Endothelial cell of umbilical vein (primary cell): ENCODE measurements at regions not wholly inside any gene's neighbourhood (a gene's known extent, or its start where the extent isn't known, plus 50 kb on each side); places are given as distances from the start of the nearest gene placed in this dataset.

Experiments
- BruUV-seq: library from RNA; stranded (reverse); fragments of 400-500 nt; replicated peaks from 2 replicates; lab custom pipeline; 2021; lab: Mats Ljungman, UMichigan
- CTCF ChIA-PET: fragments of 300-600, 350-600 bp; sonication (Branson Sonifier 250); formaldehyde crosslinking; loops from one replicate; lab custom pipeline; 2021; ENCODE audit warnings: antibody characterized with exemption, inconsistent platforms; lab: Charles Lee
- POLR2A ChIA-PET: fragments of 300-600, 350-600 bp; sonication (Branson Sonifier 250); formaldehyde crosslinking; loops from one replicate; lab custom pipeline; 2021; ENCODE audit warnings: antibody characterized with exemption, inconsistent platforms; lab: Charles Lee
- DNase-seq: peaks from one replicate; pipeline ENCODE4 v3.0.0-alpha.2; 2011; ENCODE audit warnings: low read depth, low spot score
- FAIRE-seq: peaks from 2 replicates; lab custom pipeline; 2011; peaks lifted over from hg19 to GRCh38; lab: Jason Lieb, UNC
- H2AFZ ChIP-seq: 2 replicates; pipeline ENCODE4 v1.6.0; 2012; ENCODE audit warnings: low read depth, low read length, control low read depth, inconsistent platforms
- H3K27ac ChIP-seq: 2 replicates; pipeline ENCODE4 v1.5.1; 2011; ENCODE audit warnings: low read depth, mild to moderate bottlenecking, control low read depth, low read length, moderate library complexity; ENCODE audit not compliant: insufficient read depth
- H3K27me3 ChIP-seq, 2 experiments: 2 replicates each; pipeline versions ENCODE4 v1.6.0 to v1.6.1; 2011; ENCODE audit warnings: low read length in 2 of 2, mixed read lengths in 1 of 2; ENCODE audit not compliant: control insufficient read depth in 2 of 2, insufficient read depth in 2 of 2
- H3K36me3 ChIP-seq, 2 experiments: 2 replicates in 1 of 2; 3 replicates in 1 of 2; pipeline ENCODE4 v1.5.1; 2011; ENCODE audit warnings: low read length in 2 of 2, mild to moderate bottlenecking in 1 of 2, moderate library complexity in 1 of 2; ENCODE audit not compliant: control insufficient read depth in 2 of 2, insufficient read depth in 2 of 2; ENCODE audit errors: extremely low read depth in 1 of 2
- H3K4me1 ChIP-seq: 3 replicates; pipeline ENCODE4 v1.5.1; 2011; ENCODE audit warnings: mild to moderate bottlenecking, low read length; ENCODE audit not compliant: control insufficient read depth, insufficient read depth; ENCODE audit errors: extremely low read depth
- H3K4me2 ChIP-seq: 2 replicates; pipeline ENCODE4 v1.6.1; 2011; ENCODE audit warnings: low read length, control low read depth, mixed read lengths; ENCODE audit not compliant: insufficient read depth
- H3K4me3 ChIP-seq, 3 experiments: fragments of 200-600 bp in 1 of 3; sonication (generic), shearing (Covaris generic) in 1 of 3; replicated peaks in 1 of 3; 2 replicates each; pipeline ENCODE4 v1.5.1; 2011 to 2016; ENCODE audit warnings: control low read depth in 3 of 3, low read length in 3 of 3, mild to moderate bottlenecking in 2 of 3, inconsistent platforms in 1 of 3, low read depth in 1 of 3, moderate library complexity in 1 of 3; ENCODE audit not compliant: insufficient read depth in 1 of 3
- H3K79me2 ChIP-seq: 2 replicates; pipeline ENCODE4 v1.6.0; 2012; ENCODE audit warnings: low read length, inconsistent platforms; ENCODE audit not compliant: control insufficient read depth, insufficient read depth
- H3K9ac ChIP-seq: replicated peaks from 2 replicates; pipeline ENCODE3; 2011; ENCODE audit warnings: low read length, control low read depth; ENCODE audit not compliant: insufficient read depth; ENCODE audit errors: extremely low read depth
- H3K9me1 ChIP-seq: replicated peaks from 3 replicates; pipeline ENCODE4 v1.6.0; 2011; ENCODE audit warnings: mild to moderate bottlenecking, low read length; ENCODE audit not compliant: control insufficient read depth, insufficient read depth; ENCODE audit errors: extremely low read depth
- H3K9me3 ChIP-seq: replicated peaks from 2 replicates; pipeline ENCODE4 v1.5.1; 2012; ENCODE audit warnings: low read length, inconsistent platforms; ENCODE audit not compliant: control insufficient read depth, insufficient read depth
- H4K20me1 ChIP-seq: replicated peaks from 2 replicates; pipeline ENCODE3; 2011; ENCODE audit warnings: mild to moderate bottlenecking, low read length; ENCODE audit not compliant: control insufficient read depth, insufficient read depth; ENCODE audit errors: extremely low read depth
- EZH2 ChIP-seq: IDR thresholded peaks from 2 replicates; pipeline ENCODE4 v1.6.1; 2012; ENCODE audit warnings: borderline replicate concordance, low read depth, mild to moderate bottlenecking, moderate library complexity, low read length, inconsistent platforms; ENCODE audit not compliant: severe bottlenecking
- FOS ChIP-seq: IDR thresholded peaks from 2 replicates; pipeline ENCODE4 v1.6.1; 2011; ENCODE audit warnings: mild to moderate bottlenecking, low read length, moderate library complexity, borderline replicate concordance; ENCODE audit not compliant: insufficient read depth
- GATA2 ChIP-seq: IDR thresholded peaks from 2 replicates; pipeline ENCODE4 v1.7.0; 2011; ENCODE audit warnings: low read depth, mild to moderate bottlenecking, moderate library complexity, mixed read lengths, low read length; ENCODE audit not compliant: insufficient read length, insufficient read depth
- JUN ChIP-seq: IDR thresholded peaks from 2 replicates; pipeline ENCODE4 v1.6.1; 2011; ENCODE audit warnings: borderline replicate concordance, low read depth; ENCODE audit not compliant: insufficient read length, insufficient read depth
- MYC ChIP-seq: IDR thresholded peaks from one replicate; pipeline ENCODE4 v1.6.1; 2011; ENCODE audit warnings: mild to moderate bottlenecking, low read depth, low read length
- POLR2A ChIP-seq: IDR thresholded peaks from 2 replicates; pipeline ENCODE4 v1.6.1; 2012; ENCODE audit warnings: low read depth, mild to moderate bottlenecking, control low read depth, low read length
- POLR2AphosphoS5 ChIP-seq: IDR thresholded peaks from 2 replicates; pipeline ENCODE4 v1.6.1; 2012; ENCODE audit warnings: low read depth, mild to moderate bottlenecking, control low read depth, low read length, moderate library complexity; ENCODE audit not compliant: insufficient read depth
- dilution Hi-C: fragments of 300-500 bp; cut with MboI; formaldehyde crosslinking; loops from one replicate; pipeline ENCODE4 v1.15.0; 2019; ENCODE audit warnings: low sequenced_read_pairs; ENCODE audit not compliant: extremely low pct_ligation_motif_present
- intact Hi-C: fragments of 100-400 bp; cut with micrococcal nuclease; formaldehyde crosslinking; loops from one replicate; pipeline ENCODE4 v1.10.0; 2022
- TF ChIP-seq, protein P1 (sequence below): IDR thresholded peaks from 2 replicates; pipeline ENCODE4 v1.6.1; 2011; ENCODE audit not compliant: insufficient read depth, insufficient read length
- TF ChIP-seq, protein P2 (sequence below), 2 donors: IDR thresholded peaks; 1 replicate in 1 of 2; 2 replicates in 1 of 2; pipeline ENCODE4 v1.5.1; 2011; ENCODE audit warnings: low read length in 2 of 2, mild to moderate bottlenecking in 2 of 2, moderate library complexity in 2 of 2, control low read depth in 1 of 2, inconsistent platforms in 1 of 2, low read depth in 1 of 2; ENCODE audit not compliant: insufficient read depth in 1 of 2; ENCODE audit errors: extremely low read depth in 1 of 2

DNA sequence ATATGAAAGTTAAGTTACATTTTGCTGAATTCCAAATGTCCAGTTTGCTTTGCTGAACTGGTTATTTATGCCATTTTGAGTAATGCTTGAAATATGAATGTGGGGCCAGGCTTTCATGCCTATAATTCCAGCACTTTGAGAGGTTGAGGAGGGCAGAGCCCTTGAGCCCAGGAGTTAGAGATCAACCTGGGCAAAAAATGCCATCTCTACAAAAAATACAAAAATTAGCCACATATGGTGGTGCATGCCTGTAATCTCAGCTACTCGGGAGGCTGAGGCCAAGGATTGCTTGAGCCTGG is 101.2 kb upstream of the ITGA6 start:
- H3K9me3 ChIP-seq = no peaks in the 10 kb centered on the region
- no peak overlapping the region for H3K27ac ChIP-seq
- dilution Hi-C loops (no loop called here), intact Hi-C loops (no loop called here)
- H3K79me2 ChIP-seq = no peaks in the 10 kb centered on the region
- no peaks in the 10 kb centered on the region for H4K20me1 ChIP-seq
- no peaks in the 10 kb centered on the region for H3K9me1 ChIP-seq
- no peak for FAIRE-seq
- ChIA-PET CTCF (interaction anchor here (0.8 to 0.9 kb wide), 2 partner anchors 14 to 135 kb away, joined by 3 to 5 read pairs; no protein-coding TSS in a partner anchor), POLR2A (no interaction called here)
- H2AFZ ChIP-seq = no peak overlapping the region
- H3K9ac ChIP-seq = no peak overlapping the region
- no peak for DNase-seq
- no TSS peak for BruUV-seq
- TF ChIP-seq POLR2AphosphoS5 = no peak
- TF ChIP-seq, protein P1, sequence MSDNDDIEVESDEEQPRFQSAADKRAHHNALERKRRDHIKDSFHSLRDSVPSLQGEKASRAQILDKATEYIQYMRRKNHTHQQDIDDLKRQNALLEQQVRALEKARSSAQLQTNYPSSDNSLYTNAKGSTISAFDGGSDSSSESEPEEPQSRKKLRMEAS = no peak
- TF ChIP-seq, protein P2, sequence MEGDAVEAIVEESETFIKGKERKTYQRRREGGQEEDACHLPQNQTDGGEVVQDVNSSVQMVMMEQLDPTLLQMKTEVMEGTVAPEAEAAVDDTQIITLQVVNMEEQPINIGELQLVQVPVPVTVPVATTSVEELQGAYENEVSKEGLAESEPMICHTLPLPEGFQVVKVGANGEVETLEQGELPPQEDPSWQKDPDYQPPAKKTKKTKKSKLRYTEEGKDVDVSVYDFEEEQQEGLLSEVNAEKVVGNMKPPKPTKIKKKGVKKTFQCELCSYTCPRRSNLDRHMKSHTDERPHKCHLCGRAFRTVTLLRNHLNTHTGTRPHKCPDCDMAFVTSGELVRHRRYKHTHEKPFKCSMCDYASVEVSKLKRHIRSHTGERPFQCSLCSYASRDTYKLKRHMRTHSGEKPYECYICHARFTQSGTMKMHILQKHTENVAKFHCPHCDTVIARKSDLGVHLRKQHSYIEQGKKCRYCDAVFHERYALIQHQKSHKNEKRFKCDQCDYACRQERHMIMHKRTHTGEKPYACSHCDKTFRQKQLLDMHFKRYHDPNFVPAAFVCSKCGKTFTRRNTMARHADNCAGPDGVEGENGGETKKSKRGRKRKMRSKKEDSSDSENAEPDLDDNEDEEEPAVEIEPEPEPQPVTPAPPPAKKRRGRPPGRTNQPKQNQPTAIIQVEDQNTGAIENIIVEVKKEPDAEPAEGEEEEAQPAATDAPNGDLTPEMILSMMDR (IDR thresholded peaks at IDR 0.05; ENCODE audit: extremely low read depth in 1 of 2, insufficient read depth in 1 of 2, low read depth in 1 of 2, low read length in 2 of 2) = no peak
- no peak for TF ChIP-seq FOS
- no peak for TF ChIP-seq GATA2
- TF ChIP-seq JUN = no peak
- no peak for TF ChIP-seq EZH2
- no peak for TF ChIP-seq POLR2A
- TF ChIP-seq MYC = no peak
- no peaks in the 10 kb centered on the region for H3K36me3 ChIP-seq
- H3K4me2 ChIP-seq = no peak overlapping the region
- peaks cover 9% of the 10 kb centered on the region for H3K4me1 ChIP-seq
- H3K27me3 ChIP-seq = no peaks in the 10 kb centered on the region
- no peak overlapping the region for H3K4me3 ChIP-seq
